NCI-H2107 (cell line): ENCODE measurements at regions not wholly inside any gene's neighbourhood (a gene's known extent, or its start where the extent isn't known, plus 50 kb on each side); places are given as distances from the start of the nearest gene placed in this dataset.
"Not testable (repeated sequence)": the region's sequence is repeated elsewhere in the genome, so short reads cannot be mapped to it uniquely, and the experiment has no call there.

Source experiments
- DNase-seq: peaks from one replicate; lab custom pipeline; 2025; lab: John Stamatoyannopoulos, UW

DNA sequence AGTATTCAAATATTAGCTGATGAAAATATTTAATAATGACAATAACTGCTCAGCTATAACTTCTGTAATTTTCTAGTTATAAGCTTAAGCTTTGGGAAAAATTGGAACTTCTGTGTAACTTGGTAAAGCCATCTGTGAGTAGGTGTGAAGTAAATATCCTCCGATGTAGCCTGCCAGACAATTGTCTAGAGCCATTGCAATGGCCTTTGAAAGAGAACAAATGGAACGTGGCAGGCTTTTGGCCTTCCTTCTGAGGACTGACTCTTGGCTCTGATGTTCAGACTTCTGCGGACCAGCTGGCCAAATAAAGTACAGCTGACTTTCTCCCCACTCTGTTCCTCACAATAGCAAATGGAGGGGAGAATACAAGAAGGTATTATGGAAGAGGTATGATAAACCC is 203.4 kb upstream of the NMUR2 start:
- DNase-seq: no peak

GRCh38 chr5:152619756-152620155 is 214.7 kb upstream of the NMUR2 start:
- DNase-seq: no peak

DNA sequence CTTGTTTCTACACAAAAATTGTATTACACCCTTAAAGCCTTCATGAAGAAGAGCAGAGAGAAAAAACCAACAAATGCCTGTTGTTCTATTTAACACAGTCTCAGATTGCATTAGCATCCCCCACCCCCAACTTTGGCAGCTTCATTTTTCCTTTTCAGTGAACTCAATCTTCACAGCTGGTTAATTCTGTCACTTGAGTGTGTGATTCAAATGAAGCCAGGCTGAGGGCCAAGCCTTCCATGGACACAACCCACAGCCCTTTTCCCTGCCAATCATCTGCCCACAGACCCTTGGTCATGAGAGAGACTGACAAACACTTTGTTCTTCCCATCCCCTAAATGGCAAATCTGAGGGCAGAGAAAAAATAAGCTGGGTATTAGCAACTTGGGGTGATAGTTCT is 217.5 kb upstream of the NMUR2 start:
- DNase-seq: no peak

DNA sequence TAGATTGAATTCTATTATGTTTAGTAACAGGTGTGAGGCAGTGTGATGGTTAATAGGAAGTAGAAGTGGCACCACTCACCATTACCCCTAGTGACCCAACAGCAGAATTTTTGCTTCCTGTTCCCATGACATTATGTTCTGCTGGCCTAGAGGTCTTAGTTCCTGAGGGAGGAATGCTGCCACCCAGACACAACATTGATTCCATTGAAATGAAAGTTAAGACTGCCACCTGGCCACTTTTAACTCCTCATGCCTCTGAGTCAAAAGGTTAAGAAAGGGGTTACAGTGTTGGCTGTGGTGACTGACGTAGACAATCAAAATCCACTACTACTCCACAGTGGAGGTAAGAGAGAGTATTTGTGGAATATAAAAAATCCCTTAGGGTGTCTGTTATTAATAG is 218.9 kb upstream of the NMUR2 start:
- DNase-seq: no peak

DNA sequence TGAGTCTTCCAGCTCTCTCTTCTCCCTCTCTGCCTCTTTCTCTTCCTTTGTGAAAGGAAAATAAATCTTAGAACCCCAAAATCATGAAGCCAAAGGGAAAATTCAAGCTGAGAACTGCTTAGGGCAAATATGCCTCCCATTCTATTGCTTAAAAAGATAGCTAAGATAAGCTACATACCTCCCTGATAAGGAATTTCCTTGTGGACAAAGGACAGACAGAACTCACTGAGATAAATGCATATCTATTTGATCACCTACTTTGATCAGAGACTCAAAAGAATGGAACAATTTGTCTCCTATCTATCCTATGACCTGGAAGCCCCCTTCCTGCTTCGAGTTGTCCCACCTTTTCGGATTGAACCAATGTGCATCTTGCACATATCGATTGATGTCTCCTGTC is 220.6 kb upstream of the NMUR2 start:
- DNase-seq: no peak

- no peak for DNase-seq
These were observed 226.1 kb upstream of the NMUR2 start for GRCh38 chr5:152631221-152631620.

- no peak for DNase-seq
These were observed 227.3 kb upstream of the NMUR2 start for GRCh38 chr5:152632360-152632759.

DNA sequence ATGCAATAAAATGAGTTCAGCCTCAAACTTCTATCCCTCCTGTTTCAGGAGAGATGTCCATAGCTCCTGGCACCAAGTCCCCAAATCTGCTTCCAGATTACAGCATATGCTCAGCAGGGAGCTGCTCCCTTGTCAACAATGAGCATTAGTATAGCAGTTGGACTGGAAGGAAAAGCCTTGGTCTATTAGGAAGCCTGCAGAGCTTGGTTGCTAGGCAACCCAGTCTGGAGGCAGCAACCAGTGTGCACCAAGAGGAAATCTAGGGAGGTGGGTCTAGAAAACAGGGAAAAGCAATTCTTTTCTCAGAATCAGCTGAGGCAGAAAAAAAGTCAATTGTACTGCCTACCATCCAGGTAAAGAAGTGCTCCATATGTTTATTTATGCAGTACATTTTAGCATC is 229.5 kb upstream of the NMUR2 start:
- DNase-seq: peak; percentile 9

- DNase-seq: no peak
These were observed 234.0 kb upstream of the NMUR2 start for GRCh38 chr5:152638996-152639552.

DNA sequence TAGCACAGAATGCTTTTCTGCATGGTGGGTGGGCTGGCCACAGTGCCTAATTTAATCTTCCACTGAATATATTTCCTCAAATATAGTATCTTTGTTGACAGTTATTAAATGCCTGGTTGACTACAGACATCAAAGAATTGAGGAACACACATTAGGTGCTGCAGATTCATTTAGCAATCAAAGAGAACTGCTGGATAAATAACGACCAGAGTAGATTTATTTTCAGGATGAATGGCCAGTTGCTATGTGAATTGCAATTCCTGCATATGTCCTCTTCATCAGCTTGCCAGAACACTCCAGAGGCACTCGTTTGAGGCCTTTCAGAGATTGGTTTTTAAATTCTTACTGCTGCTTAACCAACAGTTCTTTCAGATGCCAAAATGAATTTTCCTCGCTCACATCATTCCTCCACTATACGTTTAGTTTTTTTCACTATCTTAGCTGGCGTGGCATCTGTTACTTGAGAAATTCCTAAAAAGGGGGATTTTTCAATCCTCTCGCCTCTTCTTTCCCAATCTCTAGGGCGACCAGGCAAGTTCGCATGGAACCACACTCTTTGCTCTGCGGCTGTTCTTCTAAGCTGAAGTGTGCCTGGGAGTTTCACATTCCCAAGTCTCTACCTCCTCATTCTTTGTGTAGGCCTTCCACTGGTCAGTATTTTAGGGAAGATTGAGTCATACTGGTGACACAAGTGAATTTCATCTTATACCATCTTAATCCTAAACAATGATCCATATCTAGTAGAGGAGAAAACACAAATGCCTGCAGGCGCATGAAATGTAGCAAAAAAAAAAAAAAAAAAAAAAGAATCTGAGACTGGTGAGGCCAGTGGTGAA is 237.1 kb upstream of the NMUR2 start:
- no peak for DNase-seq

- no peak for DNase-seq
These were observed 237.8 kb upstream of the NMUR2 start for GRCh38 chr5:152642880-152643279.

DNA sequence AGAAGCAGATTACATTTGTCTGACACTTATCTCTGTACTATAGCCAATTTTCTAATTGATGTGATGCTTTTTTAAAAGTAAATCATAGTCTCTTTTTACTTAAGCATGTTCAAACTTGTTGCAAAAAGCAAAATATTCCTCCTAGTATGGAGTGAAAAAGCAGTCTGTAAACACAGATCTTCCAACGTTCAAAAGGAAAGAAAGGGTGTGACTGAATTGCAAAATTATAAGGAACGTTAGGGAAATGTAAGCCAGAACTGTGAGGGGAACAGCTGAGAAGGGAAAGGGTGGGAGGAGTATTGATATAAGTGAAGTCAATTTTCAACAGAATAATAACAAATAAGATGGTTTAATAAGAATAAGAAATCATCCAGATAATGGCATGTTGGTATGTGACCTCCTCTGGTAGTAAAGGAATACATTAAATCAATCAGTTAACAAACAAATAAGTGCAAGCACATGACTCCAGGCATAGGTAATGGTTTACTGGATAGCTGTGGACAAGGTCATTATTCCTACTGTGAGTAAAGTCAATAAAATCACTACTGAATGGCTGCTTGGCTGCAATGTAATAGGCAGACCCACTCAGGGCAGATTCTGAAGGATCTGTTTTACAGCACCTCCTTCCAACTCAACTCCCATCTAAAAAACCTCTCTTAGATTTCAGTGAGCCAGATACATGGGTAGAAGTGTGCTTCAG is 239.1 kb upstream of the NMUR2 start:
- no peak for DNase-seq

GRCh38 chr5:152649609-152650008 is 244.5 kb upstream of the NMUR2 start:
- DNase-seq: no peak

GRCh38 chr5:152650413-152650812 is 245.3 kb upstream of the NMUR2 start:
- no peak for DNase-seq

DNA sequence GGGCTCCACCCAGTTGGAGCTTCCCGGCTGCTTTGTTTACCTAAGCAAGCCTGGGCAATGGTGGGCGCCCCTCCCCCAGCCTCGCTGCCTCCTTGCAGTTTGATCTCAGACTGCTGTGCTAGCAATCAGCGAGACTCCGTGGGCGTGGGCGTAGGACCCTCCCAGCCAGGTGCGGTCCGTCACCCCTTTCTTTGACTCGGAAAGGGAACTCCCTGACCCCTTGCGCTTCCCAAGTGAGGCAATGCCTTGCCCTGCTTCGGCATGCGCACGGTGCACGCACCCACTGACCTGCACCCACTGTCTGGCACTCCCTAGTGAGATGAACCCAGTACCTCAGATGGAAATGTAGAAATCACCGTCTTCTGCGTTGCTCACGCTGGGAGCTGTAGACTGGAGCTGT is 254.4 kb upstream of the NMUR2 start:
- DNase-seq: not testable (repeated sequence)

GRCh38 chr5:152673601-152674000 is 268.5 kb upstream of the NMUR2 start:
- DNase-seq: no peak

GRCh38 chr5:152674403-152674802 is 269.3 kb upstream of the NMUR2 start:
- no peak for DNase-seq

DNA sequence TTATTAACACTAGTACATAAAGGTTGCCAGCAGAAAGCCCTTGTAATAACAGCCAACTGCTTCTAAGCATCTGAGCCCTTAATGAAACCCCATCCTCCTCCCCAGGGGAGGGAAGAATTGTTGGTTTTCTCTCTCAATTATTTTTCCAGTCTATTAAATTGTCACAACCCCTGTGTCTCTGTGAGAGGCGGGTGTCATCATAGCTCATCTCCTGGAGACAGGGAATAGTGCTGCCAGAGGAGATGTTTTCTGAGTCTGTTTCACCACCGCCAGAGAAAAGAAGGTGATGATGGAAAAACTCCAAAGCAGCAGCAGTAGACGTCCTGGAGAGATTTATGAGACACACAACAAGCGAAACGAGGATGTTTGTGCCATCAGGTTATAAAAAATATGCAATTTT is 271.1 kb upstream of the NMUR2 start:
- DNase-seq: no peak

DNA sequence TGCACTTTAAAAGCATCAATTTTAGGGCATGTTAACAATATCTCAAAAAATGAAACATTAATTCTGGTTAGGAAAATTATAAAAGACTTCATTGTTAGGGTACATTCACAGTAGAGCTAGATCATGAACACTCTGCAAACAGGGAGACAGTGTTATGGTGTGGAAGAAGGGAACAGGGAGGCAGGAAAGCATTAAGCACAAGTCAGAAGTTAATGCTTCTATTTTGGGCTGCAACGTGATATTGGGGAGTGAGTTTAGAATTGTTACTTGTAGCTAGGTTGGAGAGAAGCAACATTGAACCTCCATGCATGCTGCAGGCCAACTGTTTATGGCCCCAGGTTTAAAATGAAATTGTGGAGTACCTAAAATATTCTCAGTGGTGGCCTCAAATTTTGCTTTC is 278.1 kb upstream of the NMUR2 start:
- no peak for DNase-seq

GRCh38 chr5:152686931-152687330 is 281.9 kb upstream of the NMUR2 start:
- no peak for DNase-seq

DNA sequence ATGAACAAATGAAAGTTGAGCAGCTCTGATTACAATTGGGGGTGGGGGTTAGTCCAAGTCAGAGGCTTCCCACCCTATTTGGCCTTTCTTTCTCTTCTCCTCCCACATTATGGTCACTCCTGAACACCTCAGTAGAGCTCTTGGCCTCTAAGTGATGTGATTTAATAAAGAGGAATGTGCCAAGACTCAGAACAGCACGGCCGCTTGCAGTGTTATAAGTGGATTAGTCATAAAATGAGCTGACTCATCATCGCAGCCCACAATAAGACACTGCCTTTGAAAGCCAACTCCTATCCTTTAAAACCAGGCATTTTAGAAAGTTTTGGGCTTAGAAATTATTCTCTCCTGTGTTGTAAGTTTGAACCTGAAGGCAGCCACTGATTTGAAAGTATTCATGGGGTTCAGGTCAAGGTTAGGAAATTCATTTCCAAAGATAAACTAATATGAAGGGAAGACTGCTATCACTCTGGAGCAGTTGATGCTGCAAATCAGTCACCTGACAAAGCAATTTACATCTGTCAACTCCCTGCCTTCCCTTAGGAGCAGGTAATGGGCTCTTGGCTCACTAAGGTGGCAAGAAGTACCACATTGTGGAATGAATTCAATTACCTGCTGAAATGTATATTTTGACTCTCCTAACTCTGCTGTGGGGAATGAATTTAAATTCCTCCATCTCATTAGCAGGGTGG is 283.6 kb upstream of the NMUR2 start:
- DNase-seq: no peak

DNA sequence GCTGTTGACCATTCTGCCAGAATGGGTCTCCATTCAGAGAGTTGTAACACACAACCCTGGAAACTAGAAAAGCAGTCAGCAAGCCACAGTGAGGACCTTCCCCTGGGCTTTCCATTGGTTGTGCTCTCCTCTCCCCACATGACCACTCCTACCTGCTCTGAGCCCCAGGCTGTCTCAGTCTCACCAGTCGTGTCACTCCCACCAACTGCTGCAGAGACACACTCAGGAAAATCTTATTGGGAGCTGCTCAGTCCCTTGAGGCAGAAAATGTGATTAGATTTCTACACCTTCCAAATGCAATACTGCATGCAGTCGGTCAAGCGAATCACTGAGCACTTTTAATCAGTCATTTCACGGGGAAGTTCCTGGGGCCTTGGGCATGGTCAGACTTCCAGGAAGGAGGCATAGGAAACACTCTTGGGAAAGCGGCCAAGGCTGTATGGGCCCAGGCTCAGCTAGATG is 284.2 kb upstream of the NMUR2 start:
- no peak for DNase-seq

GRCh38 chr5:152694231-152694630 is 289.2 kb upstream of the NMUR2 start:
- DNase-seq: no peak
